ENCODE measurements at regions not wholly inside any gene's neighbourhood (a gene's known extent, or its start where the extent isn't known, plus 50 kb on each side); places are given as distances from the start of the nearest gene placed in this dataset.

- no peak for TF ChIP-seq EZH2 (IDR thresholded peaks at IDR 0.05; ENCODE audit: insufficient read depth, poor library complexity, severe bottlenecking)
- TF ChIP-seq EZH2phosphoT487 (IDR thresholded peaks at IDR 0.05; ENCODE audit: insufficient read depth, low read depth) = no peak
Measured at GRCh38 chr13:103356226-103356864, 290.1 kb upstream of the SLC10A2 start.
